ENCODE measurements at regions not wholly inside any gene's neighbourhood (a gene's known extent, or its start where the extent isn't known, plus 50 kb on each side); places are given as distances from the start of the nearest gene placed in this dataset.

GRCh38 chr12:3991798-3992580 lies 118.8 kb upstream of the PARP11 start:
- Histone ChIP-seq H3K9me2 (ENCODE audit: insufficient read depth) (peaks cover 8% of the 10 kb centered on the region), H3K27me3 (ENCODE audit: insufficient read depth) (no peaks in the 10 kb centered on the region), H3K4me3 (no peak overlapping the region), H4K20me1 (replicated peaks; ENCODE audit: insufficient read depth) (no peaks in the 10 kb centered on the region), H2AFZ (no peak overlapping the region), H3K36me3 (ENCODE audit: insufficient read depth) (no peaks in the 10 kb centered on the region), H3K4me2 (no peak overlapping the region), H3K27ac (ENCODE audit: low read depth) (no peak overlapping the region), H3K4me1 (ENCODE audit: insufficient read depth) (peaks cover 4% of the 10 kb centered on the region; the same call in 1 of the 2 replicates), H3K79me2 (replicated peaks; ENCODE audit: insufficient read depth) (no peaks in the 10 kb centered on the region), H3F3A (replicated peaks; ENCODE audit: low read depth) (no peaks in the 10 kb centered on the region)
- Mint-ChIP-seq H3K4me3 (no peak overlapping the region), H3K9me3 (no peaks in the 10 kb centered on the region), H3K27ac (no peak overlapping the region), H3K27me3 (ENCODE audit: insufficient read depth, low read depth, poor library complexity) (peaks cover 14% of the 10 kb centered on the region), H3K36me3 (ENCODE audit: low read depth) (no peaks in the 10 kb centered on the region), H3K4me1 (peaks cover 8% of the 10 kb centered on the region; the same call in 2 of the 3 replicates)
- no peak for TF ChIP-seq CTCF (conservative IDR thresholded peaks at IDR 0.05; ENCODE audit: low read depth in 2 of 2)
- no peak for TF ChIP-seq ZNF331 (CRISPR knock-in tag; IDR thresholded peaks at IDR 0.05; ENCODE audit: low read depth)
- TF ChIP-seq ZNF114 (CRISPR knock-in tag; IDR thresholded peaks at IDR 0.05) = no peak
- TF ChIP-seq EZH2 (IDR thresholded peaks at IDR 0.05; ENCODE audit: low read depth, unreplicated experiment) = no peak
- TF ChIP-seq NANOG (IDR thresholded peaks at IDR 0.05; ENCODE audit: borderline replicate concordance) = no peak
- no peak for TF ChIP-seq JUNB (IDR thresholded peaks at IDR 0.05; ENCODE audit: unreplicated experiment)
- no peak for ATAC-seq
- no peak for DNase-seq (ENCODE audit: low spot score)

- H4K20me1 ChIP-seq (replicated peaks; ENCODE audit: insufficient read depth) = no peaks in the 10 kb centered on the region
- Mint-ChIP-seq H3K36me3 (ENCODE audit: low read depth) (no peaks in the 10 kb centered on the region), H3K4me1 (peaks cover 6% of the 10 kb centered on the region; the same call in 2 of the 3 replicates), H3K9me3 (no peaks in the 10 kb centered on the region), H3K27ac (no peak overlapping the region), H3K4me3 (no peak overlapping the region), H3K27me3 (ENCODE audit: insufficient read depth, low read depth, poor library complexity) (peaks cover 3% of the 10 kb centered on the region)
- TF ChIP-seq JUNB (IDR thresholded peaks at IDR 0.05; ENCODE audit: unreplicated experiment) (no peak), CTCF (conservative IDR thresholded peaks at IDR 0.05; ENCODE audit: low read depth in 2 of 2) (no peak)
- no peaks in the 10 kb centered on the region for H3F3A ChIP-seq (replicated peaks; ENCODE audit: low read depth)
- peaks cover 4% of the 10 kb centered on the region; the same call in 1 of the 2 replicates for H3K9me2 ChIP-seq (ENCODE audit: insufficient read depth)
- H2AFZ ChIP-seq = 0 out of 2 replicates have a peak overlapping the region, but pooled peaks have one; percentile 87
- H3K4me2 ChIP-seq = no peak overlapping the region
- H3K4me1 ChIP-seq (ENCODE audit: insufficient read depth) = no peaks in the 10 kb centered on the region; the same call in 1 of the 2 replicates
- H3K27ac ChIP-seq (ENCODE audit: low read depth) = no peak overlapping the region
- ATAC-seq (no peak; the same call in 2 of the 3 replicates), DNase-seq (ENCODE audit: low spot score) (no peak)
- H3K27me3 ChIP-seq (ENCODE audit: insufficient read depth) = no peaks in the 10 kb centered on the region
- H3K79me2 ChIP-seq (replicated peaks; ENCODE audit: insufficient read depth) = no peaks in the 10 kb centered on the region
- H3K36me3 ChIP-seq (ENCODE audit: insufficient read depth) = no peaks in the 10 kb centered on the region
- H3K4me3 ChIP-seq = no peak overlapping the region
Observed at GRCh38 chr12:3990501-3991280, 117.5 kb upstream of the PARP11 start.

Data from GM23338 (cell line).